Activated CD8-positive, alpha-beta memory T cell treated with anti-CD3 and anti-CD28 coated beads for 36 hours (primary cell): ENCODE measurements at regions not wholly inside any gene's neighbourhood (a gene's known extent, or its start where the extent isn't known, plus 50 kb on each side); places are given as distances from the start of the nearest gene placed in this dataset.

Source experiments
- CTCF ChIA-PET: fragments of 350-600 bp; sonication (Branson Sonifier 250); formaldehyde crosslinking; loops from one replicate; lab custom pipeline; 2021; ENCODE audit warnings: antibody characterized with exemption; lab: Charles Lee
- POLR2A ChIA-PET: fragments of 350-600 bp; sonication (Branson Sonifier 250); formaldehyde crosslinking; loops from one replicate; lab custom pipeline; 2021; ENCODE audit warnings: antibody characterized with exemption; lab: Charles Lee

- ChIA-PET CTCF (no interaction called here), POLR2A (no interaction called here)
Measured at GRCh38 chr11:32196137-32196536, 105.3 kb downstream of the RCN1 start.

GRCh38 chr11:32198053-32198452, 107.2 kb downstream of the RCN1 start:
- CTCF ChIA-PET = no interaction called here

DNA sequence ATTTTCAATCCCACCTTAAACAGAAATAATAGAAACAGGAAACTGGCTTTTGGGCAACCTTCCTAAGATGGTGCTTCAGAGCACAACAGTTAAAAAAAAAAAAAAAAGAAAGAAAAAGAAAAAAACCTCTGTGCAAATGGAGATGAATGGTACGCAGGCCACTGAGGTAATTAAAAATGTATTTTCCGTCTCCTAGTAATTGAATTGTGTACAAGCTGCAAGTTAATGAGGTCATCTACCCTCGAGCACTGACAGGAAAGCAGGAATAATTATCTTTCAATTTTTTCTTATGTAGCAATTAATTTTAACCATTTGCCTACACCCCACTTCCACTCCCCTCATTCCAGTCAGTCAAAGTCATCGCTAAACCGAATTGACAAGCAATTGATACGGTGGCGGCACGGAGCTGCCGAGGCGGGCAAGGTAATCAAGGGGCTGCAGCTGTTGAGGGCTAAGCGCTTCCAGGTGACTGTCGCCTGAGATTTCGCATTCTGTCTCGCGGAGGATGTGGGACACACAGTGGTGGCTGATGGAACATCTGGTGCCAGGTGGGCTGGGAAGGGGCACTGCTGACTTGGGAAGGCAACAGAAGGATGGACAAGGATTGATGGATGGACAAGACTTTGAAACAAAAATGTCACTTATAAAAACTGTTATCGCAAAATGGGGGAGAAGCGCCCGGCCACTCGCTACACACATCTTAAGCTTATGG, 109.4 kb downstream of the RCN1 start:
- POLR2A ChIA-PET = no interaction called here
- CTCF ChIA-PET = interaction anchor here (1.6 kb wide), 1 partner anchor 24 kb away, joined by 4 read pairs; no protein-coding TSS in a partner anchor

More at GRCh38 chr11:32198053-32198452, 107.2 kb downstream of the RCN1 start:
- POLR2A ChIA-PET = no interaction called here

GRCh38 chr11:32204751-32205150, 113.9 kb downstream of the RCN1 start:
- ChIA-PET CTCF (interaction anchor here (0.8 to 1.0 kb wide), 2 partner anchors 10 to 153 kb away, joined by 3 to 5 read pairs; no protein-coding TSS in a partner anchor), POLR2A (no interaction called here)

DNA sequence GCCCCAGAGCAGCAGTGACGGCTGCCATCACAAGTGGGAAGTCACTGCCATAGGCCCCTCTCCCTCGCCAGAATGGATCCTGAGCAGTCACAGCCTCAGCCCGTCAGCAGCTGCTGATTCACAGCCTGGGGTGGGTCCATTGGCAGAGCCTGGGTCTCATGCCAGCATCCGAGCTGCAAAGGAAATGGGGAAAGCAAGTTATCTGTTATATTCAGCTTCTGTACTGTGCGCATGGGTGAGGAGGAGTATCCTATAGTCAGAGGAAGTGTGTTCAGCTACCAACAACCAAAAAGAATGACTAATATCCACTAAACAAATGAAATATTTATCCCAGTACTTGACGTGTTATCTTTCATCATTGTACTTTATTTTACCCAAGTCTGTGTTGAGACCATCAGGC, 119.7 kb downstream of the RCN1 start:
- ChIA-PET POLR2A (no interaction called here), CTCF (no interaction called here)

GRCh38 chr11:32213223-32213622, 122.3 kb downstream of the RCN1 start:
- ChIA-PET POLR2A (no interaction called here), CTCF (interaction anchor here (1.4 kb wide), 1 partner anchor 84 kb away, joined by 3 read pairs; no protein-coding TSS in a partner anchor)

DNA sequence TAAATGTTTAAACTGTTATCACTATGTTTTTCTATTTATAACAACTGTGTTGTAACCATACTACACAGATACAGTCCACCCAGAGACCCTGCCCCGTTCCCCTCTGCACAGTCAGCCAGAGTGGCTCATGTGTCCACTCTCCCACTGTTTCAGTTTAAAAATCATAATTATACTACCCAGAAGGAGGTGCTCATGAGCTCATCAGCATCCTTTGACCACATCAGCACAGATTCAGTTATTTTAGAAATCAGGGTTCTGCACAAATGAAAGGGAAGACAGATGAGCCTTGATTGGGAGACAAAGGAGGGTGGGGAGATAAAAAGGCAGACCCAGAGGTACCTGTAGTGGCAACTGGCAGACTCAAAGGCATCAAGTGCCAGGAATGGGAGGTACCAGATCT, 124.3 kb downstream of the RCN1 start:
- ChIA-PET POLR2A (no interaction called here), CTCF (no interaction called here)

DNA sequence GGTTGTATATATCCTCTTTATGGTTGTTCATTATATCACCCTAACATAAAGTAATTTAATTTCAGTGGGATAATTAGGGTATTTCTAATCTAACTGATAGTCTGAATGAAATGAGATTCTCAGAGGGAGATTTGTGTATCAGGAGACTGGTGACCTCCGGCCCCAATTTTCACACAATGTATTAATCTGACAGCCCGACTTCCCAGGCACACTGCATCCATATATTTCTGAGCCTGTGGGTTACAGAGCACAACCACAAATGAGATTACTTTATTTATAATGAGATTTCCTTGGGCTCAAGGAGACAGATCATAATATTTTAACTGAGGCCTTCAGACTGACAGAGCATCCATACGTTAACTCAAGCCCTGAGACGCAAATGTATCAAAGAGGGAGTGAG, 125.9 kb downstream of the RCN1 start:
- CTCF ChIA-PET = no interaction called here
- POLR2A ChIA-PET = no interaction called here

- CTCF ChIA-PET = no interaction called here
Measured at GRCh38 chr11:32219320-32219719, 128.4 kb downstream of the RCN1 start.

DNA sequence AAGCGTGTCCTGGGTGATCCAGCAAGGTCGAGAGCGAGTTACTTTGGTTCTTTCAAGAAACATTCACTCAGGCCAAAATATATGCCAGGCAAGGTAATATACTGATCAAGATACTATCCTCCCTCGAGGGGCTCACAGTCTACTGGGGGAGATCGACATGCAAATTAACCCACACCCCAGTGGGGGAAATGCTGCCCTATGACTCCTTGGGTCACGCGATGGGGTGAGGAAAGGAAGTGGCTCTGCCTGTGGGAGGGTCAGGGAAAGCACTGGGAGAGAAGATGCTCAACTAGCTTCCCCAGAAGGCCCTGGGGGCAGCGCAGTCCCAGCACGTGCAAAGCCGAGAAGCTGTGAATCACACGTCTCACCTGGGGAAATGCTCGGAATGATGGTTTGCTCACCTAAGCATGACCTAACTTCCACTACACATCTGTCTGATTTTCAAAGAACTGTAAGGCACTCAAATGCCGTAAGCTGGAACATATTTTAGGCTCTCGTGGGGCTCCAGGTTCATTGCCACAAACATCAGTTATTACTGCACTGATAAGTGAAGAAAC, 130.7 kb downstream of the RCN1 start:
- ChIA-PET POLR2A (no interaction called here), CTCF (no interaction called here)

More at GRCh38 chr11:32219320-32219719, 128.4 kb downstream of the RCN1 start:
- POLR2A ChIA-PET = no interaction called here

DNA sequence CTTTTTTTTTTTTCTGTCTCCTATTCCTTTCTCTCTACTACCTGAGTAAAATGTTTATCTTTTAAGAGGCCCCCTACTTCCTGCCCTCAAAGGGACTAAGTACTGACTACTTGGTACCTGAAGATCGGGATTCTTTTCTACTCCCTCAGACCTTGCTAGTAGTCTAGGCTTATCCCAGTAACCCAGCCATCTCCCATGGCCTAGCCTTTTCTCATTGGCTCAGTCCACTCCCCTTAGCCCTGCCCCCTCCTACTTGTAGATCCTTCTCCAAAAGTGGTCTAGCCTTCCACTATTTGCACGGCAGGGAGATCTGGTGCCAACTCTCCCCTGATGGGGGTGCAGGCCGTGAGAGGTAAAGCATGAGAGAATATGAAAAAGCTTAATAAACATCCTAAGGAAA, 133.7 kb downstream of the RCN1 start:
- ChIA-PET POLR2A (no interaction called here), CTCF (no interaction called here)

- CTCF ChIA-PET = no interaction called here
- POLR2A ChIA-PET = no interaction called here
Measured at GRCh38 chr11:32225571-32226285, 134.9 kb downstream of the RCN1 start.

DNA sequence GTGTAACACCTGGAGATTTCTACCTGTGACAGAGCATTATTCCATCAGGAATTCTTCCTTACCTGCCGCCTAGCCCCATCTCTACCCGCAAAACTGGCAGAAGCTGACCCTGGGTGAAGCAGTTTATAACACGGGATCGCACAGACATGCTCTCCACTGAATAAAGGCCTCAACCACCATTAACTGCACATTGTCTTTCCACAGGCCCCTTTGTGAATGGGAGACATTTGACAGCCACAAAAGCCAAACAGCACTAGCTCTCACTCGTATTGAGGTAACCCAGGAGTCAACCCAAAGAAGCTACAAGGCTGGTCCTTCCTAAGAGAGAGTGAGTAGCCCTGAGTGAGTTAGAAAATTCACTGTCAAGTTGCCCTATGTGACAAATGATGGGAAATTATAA, 135.6 kb downstream of the RCN1 start:
- CTCF ChIA-PET = no interaction called here
- POLR2A ChIA-PET = no interaction called here

- ChIA-PET CTCF (no interaction called here), POLR2A (no interaction called here)
Measured at GRCh38 chr11:32229576-32230240, 138.8 kb downstream of the RCN1 start.

DNA sequence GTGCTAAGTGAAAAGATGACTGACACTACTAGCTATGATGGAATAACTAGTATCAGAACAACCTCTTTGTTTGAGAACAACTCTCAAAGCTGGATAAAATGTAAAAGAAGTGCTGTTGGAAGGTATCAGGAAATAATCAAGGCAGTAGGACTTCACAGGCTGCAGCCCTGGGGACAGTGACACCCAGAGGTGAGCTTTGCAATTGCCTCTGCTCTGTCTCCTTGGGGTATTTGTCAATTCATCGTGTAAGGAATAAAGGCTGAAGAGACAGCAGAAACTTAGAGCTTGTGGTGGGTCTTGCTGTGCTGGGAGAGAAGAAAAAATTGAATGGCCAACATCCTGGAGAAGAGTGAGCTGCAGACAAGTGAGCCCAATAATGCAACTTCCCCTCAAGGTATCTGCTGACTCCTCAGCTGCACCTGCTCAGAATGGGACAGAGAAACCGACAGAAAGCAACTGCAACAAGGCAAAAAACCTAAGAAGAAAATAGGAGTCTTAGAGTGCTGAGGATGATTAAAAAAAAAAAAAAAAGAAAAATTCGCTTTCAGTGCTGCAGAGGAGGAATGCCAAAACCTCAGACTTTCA, 141.1 kb downstream of the RCN1 start:
- POLR2A ChIA-PET = no interaction called here

DNA sequence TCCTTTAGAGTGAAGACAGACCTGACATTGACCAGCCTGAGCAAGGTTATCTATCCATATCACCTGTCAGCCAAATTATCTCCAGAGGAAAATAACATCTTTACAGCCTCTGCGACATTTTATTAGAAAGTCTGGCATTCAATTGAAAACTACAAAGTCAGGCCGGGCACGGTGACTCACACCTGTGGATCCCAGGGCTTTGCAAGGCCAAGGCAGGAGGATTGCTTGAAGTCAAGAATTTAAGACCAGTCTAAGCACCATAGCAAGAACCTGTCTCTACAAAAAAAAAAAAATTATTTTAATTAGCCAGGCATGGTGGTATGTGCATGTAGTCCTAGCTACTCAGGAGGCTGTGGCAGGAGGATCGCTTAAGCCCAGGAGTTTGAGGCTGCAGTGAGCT, 141.6 kb downstream of the RCN1 start:
- ChIA-PET CTCF (no interaction called here), POLR2A (no interaction called here)

More for the DNA sequence above, 141.1 kb downstream of the RCN1 start:
- CTCF ChIA-PET = no interaction called here

GRCh38 chr11:32233276-32233675, 142.4 kb downstream of the RCN1 start:
- CTCF ChIA-PET = no interaction called here
- POLR2A ChIA-PET = no interaction called here

DNA sequence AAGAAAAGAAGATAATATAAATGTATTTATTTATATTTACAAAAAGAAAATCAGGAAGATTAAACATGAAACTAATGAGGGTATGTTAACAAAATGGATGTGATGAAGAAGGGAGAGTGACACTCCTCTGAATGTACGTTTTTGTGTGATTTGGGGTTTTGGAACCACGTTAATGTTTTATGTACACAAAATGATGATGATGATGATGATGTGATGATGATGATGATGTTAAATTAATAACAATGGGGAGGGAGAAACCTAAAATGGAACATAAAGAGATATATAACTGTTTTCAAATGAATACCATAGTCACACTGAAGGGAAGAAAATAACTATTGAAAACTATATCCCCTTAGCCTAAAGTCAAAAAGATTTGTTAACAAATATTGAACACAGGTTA, 143.1 kb downstream of the RCN1 start:
- ChIA-PET POLR2A (no interaction called here), CTCF (no interaction called here)

DNA sequence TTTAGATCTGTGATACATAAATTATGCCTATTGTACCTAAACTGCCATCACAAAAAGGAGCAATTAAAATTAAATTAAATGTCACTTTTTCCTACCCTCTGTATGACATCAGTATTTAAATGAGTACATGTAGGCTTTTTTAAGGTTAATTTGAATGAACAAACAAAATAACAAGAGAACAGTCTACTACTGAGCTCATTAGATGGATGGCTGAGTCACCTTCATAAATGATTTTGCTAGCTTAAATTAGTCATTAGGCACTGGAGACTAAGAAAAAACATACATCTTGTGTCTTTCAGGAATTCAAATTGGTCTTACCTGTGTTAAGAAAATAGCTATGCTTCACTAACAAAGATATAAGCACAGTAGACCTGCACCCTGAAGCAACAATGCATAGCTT, 153.6 kb downstream of the RCN1 start:
- ChIA-PET CTCF (no interaction called here), POLR2A (no interaction called here)

DNA sequence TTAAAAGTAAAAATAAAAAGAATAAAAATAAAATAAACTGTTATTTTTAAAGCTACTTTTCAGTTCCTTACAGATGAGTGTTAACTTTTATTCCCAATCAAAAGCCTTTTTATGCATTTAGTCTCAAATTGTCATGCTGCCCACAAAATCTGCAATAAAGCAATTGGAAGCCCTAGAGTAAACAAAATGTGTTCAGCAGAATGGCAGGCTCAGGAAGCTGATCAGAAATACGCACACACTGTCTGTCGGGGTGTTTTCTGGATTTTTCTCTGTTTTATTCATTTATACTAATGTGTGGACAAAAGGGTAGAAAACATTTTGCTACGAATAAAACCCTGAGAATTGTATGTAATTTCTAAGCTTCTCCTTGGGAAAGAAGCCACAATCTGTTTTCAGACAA, 162.8 kb downstream of the RCN1 start:
- POLR2A ChIA-PET = interaction anchor here (0.8 kb wide), 1 partner anchor 11 kb away, joined by 8 read pairs; no protein-coding TSS in a partner anchor
- CTCF ChIA-PET = no interaction called here
